HCT116 (cell line): ENCODE measurements at regions not wholly inside any gene's neighbourhood (a gene's known extent, or its start where the extent isn't known, plus 50 kb on each side); places are given as distances from the start of the nearest gene placed in this dataset.
A peak's percentile ranks its signal among the peaks of the same experiment; 100 is the strongest.

ENCODE experiments used
- ATAC-seq: fragments of 200-7000 bp; cut with Tn5 transposase; 2 replicates; pipeline ENCODE4 v1.9.1; 2020; ENCODE audit warnings: mild to moderate bottlenecking, moderate library complexity
- BruUV-seq: library from RNA; stranded (reverse); fragments of 400-500 nt; replicated peaks from 2 replicates; lab custom pipeline; 2021; lab: Mats Ljungman, UMichigan
- CTCF ChIA-PET: fragments of 300-600 bp; sonication (Branson Sonifier 250); formaldehyde crosslinking; loops from one replicate; lab custom pipeline; 2021; ENCODE audit warnings: antibody characterized with exemption; lab: Charles Lee
- POLR2A ChIA-PET: fragments of 300-600, 350-600 bp; sonication (Branson Sonifier 250); formaldehyde crosslinking; loops from one replicate; lab custom pipeline; 2021; ENCODE audit warnings: antibody characterized with exemption; lab: Charles Lee
- RAD21 ChIA-PET, 2 experiments: fragments of 300-600 bp; sonication (Branson Sonifier 250); formaldehyde crosslinking; loops; one replicate each; lab custom pipeline; 2023; ENCODE audit warnings: low total read pairs in 2 of 2; ENCODE audit not compliant: uncharacterized antibody in 2 of 2, unreplicated experiment in 2 of 2, low non-redundant PET in 1 of 2; lab: Charles Lee
- DNase-seq: peaks from one replicate; pipeline ENCODE4 v3.0.0-alpha.2; 2010; ENCODE audit warnings: low read depth, low spot score
- H2AFZ ChIP-seq: fragments of 200-600 bp; shearing (Covaris generic), sonication (generic); 2 replicates; pipeline ENCODE4 v1.6.1; 2017; ENCODE audit warnings: low read depth, mixed run types, mixed read lengths, antibody characterized with exemption, low read length; ENCODE audit not compliant: poor library complexity, severe bottlenecking
- H3K27ac ChIP-seq: 2 replicates; pipeline ENCODE4 v1.5.1; 2012; ENCODE audit warnings: low read depth, low read length
- H3K27me3 ChIP-seq: fragments of 200-600 bp; sonication (generic); 2 replicates; pipeline ENCODE4 v1.6.1; 2016; ENCODE audit warnings: mixed run types, low read length, mixed read lengths; ENCODE audit not compliant: insufficient read depth
- H3K36me3 ChIP-seq, 2 experiments: fragments of 200-500 bp in 1 of 2; fragments of 200-600 bp in 1 of 2; sonication (Bioruptor generic) in 1 of 2; sonication (generic) in 1 of 2; 2 replicates each; pipeline versions ENCODE4 v1.5.1 to v1.6.1; 2014 to 2016; ENCODE audit warnings: low read length in 2 of 2, inconsistent platforms in 1 of 2, mixed read lengths in 1 of 2, mixed run types in 1 of 2; ENCODE audit not compliant: insufficient read depth in 2 of 2, control insufficient read depth in 1 of 2
- H3K4me1 ChIP-seq, 2 experiments: fragments of 200-600 bp in 1 of 2; sonication (generic) in 1 of 2; 2 replicates each; pipeline versions ENCODE4 v1.5.1 to v1.6.1; 2012 to 2017; ENCODE audit warnings: low read length in 2 of 2, inconsistent platforms in 1 of 2, mild to moderate bottlenecking in 1 of 2, mixed read lengths in 1 of 2, mixed run types in 1 of 2, moderate library complexity in 1 of 2; ENCODE audit not compliant: insufficient read depth in 2 of 2, control insufficient read depth in 1 of 2
- H3K4me2 ChIP-seq: fragments of 200-600 bp; sonication (generic); 2 replicates; pipeline ENCODE4 v1.6.1; 2017; ENCODE audit warnings: mixed run types, low read length, mixed read lengths
- H3K4me3 ChIP-seq, 2 experiments: fragments of 200-600 bp in 1 of 2; sonication (generic) in 1 of 2; replicated peaks in 1 of 2; 2 replicates each; pipeline ENCODE4 v1.5.1; 2011 to 2016; ENCODE audit warnings: low read length in 2 of 2, control low read depth in 1 of 2, low read depth in 1 of 2, mild to moderate bottlenecking in 1 of 2, mixed read lengths in 1 of 2, mixed run types in 1 of 2
- H3K79me2 ChIP-seq: fragments of 200-600 bp; sonication (generic); 2 replicates; pipeline ENCODE4 v1.6.1; 2017; ENCODE audit warnings: mild to moderate bottlenecking, mixed run types, low read length, moderate library complexity, mixed read lengths; ENCODE audit not compliant: insufficient read depth
- H3K9ac ChIP-seq: fragments of 200-600 bp; sonication (generic); 2 replicates; pipeline ENCODE4 v1.6.1; 2016; ENCODE audit warnings: low read length, mixed read lengths
- H3K9me2 ChIP-seq: fragments of 200-600 bp; sonication (generic), shearing (Covaris generic); 2 replicates; pipeline ENCODE4 v1.6.1; 2017; ENCODE audit warnings: mixed run types, mild to moderate bottlenecking, moderate library complexity; ENCODE audit not compliant: insufficient read depth
- H3K9me3 ChIP-seq, 2 experiments: fragments of 200-500 bp in 1 of 2; fragments of 200-600 bp in 1 of 2; sonication (Bioruptor generic) in 1 of 2; sonication (generic) in 1 of 2; 2 replicates each; pipeline ENCODE4 v1.6.1; 2014 to 2017; ENCODE audit warnings: low read length in 2 of 2, mixed read lengths in 2 of 2, inconsistent platforms in 1 of 2, low read depth in 1 of 2, mild to moderate bottlenecking in 1 of 2, mixed run types in 1 of 2, moderate library complexity in 1 of 2; ENCODE audit not compliant: control insufficient read depth in 1 of 2, insufficient read depth in 1 of 2
- H4K20me1 ChIP-seq: fragments of 200-600 bp; sonication (generic), shearing (Covaris generic); 2 replicates; pipeline ENCODE4 v1.6.1; 2017; ENCODE audit warnings: mixed run types, mild to moderate bottlenecking, moderate library complexity; ENCODE audit not compliant: insufficient read depth
- CBX3 ChIP-seq: IDR thresholded peaks from 2 replicates; pipeline ENCODE4 v1.6.1; 2012; ENCODE audit warnings: low read depth
- CEBPB ChIP-seq: IDR thresholded peaks from 2 replicates; pipeline ENCODE4 v1.6.1; 2012; ENCODE audit warnings: low read depth
- EGR1 ChIP-seq: IDR thresholded peaks from 2 replicates; pipeline ENCODE4 v1.6.1; 2012; ENCODE audit warnings: low read depth
- ELF1 ChIP-seq: IDR thresholded peaks from 2 replicates; pipeline ENCODE4 v1.6.1; 2012; ENCODE audit warnings: low read depth, borderline replicate concordance
- EZH2 ChIP-seq: fragments of 200-600 bp; sonication (generic); IDR thresholded peaks from 2 replicates; pipeline ENCODE4 v1.6.1; 2017; ENCODE audit warnings: antibody characterized with exemption, mixed run types
- FOSL1 ChIP-seq: IDR thresholded peaks from 2 replicates; pipeline ENCODE4 v1.6.1; 2012; ENCODE audit warnings: low read depth
- JUND ChIP-seq: IDR thresholded peaks from 2 replicates; pipeline ENCODE4 v1.6.1; 2012
- POLR2A ChIP-seq: IDR thresholded peaks from 2 replicates; pipeline ENCODE4 v1.7.0; 2011; ENCODE audit warnings: borderline replicate concordance; ENCODE audit not compliant: insufficient read depth, insufficient read length; ENCODE audit errors: extremely low read depth
- POLR2AphosphoS5 ChIP-seq: IDR thresholded peaks from 2 replicates; pipeline ENCODE4 v1.6.1; 2011; ENCODE audit warnings: mild to moderate bottlenecking, low read depth, low read length, moderate library complexity
- SP1 ChIP-seq: IDR thresholded peaks from 2 replicates; pipeline ENCODE4 v1.6.1; 2012; ENCODE audit warnings: low read depth
- TCF7L2 ChIP-seq: IDR thresholded peaks from 2 replicates; pipeline ENCODE4 v1.7.0; 2011; ENCODE audit warnings: borderline replicate concordance, inconsistent platforms; ENCODE audit not compliant: insufficient read depth, insufficient read length; ENCODE audit errors: extremely low read depth
- YY1 ChIP-seq: IDR thresholded peaks from 2 replicates; pipeline ENCODE4 v1.6.1; 2011; ENCODE audit warnings: low read length, low read depth, moderate library complexity, mild to moderate bottlenecking; ENCODE audit not compliant: insufficient replicate concordance; ENCODE audit errors: extremely low read depth
- ZFX ChIP-seq: fragments of 450-650 bp; IDR thresholded peaks from 2 replicates; pipeline ENCODE4 v1.6.1; 2017
- ZNF274 ChIP-seq: fragments of 200-500 bp; sonication (Bioruptor generic); IDR thresholded peaks from 2 replicates; pipeline ENCODE4 v1.6.1; 2014; ENCODE audit warnings: mild to moderate bottlenecking, low read depth, low read length, inconsistent platforms
- intact Hi-C: fragments of 100-400 bp; cut with micrococcal nuclease; formaldehyde crosslinking; loops from 2 replicates; pipeline ENCODE4 v1.10.0; 2022
- TF ChIP-seq, protein P1 (sequence below), 3 experiments: fragments of 200-600 bp in 1 of 3; sonication (generic) in 1 of 3; IDR thresholded peaks in 2 of 3; conservative IDR thresholded peaks in 1 of 3; 2 replicates each; pipeline ENCODE4 v1.5.1; 2012 to 2017; ENCODE audit warnings: low read depth in 2 of 3, low read length in 2 of 3, antibody characterized with exemption in 1 of 3, borderline replicate concordance in 1 of 3, control low read depth in 1 of 3, mild to moderate bottlenecking in 1 of 3, mixed read lengths in 1 of 3, mixed run types in 1 of 3, moderate library complexity in 1 of 3; ENCODE audit not compliant: insufficient read depth in 1 of 3
- TF ChIP-seq, protein P2 (sequence below): IDR thresholded peaks from 2 replicates; pipeline ENCODE4 v1.6.1; 2012
- TF ChIP-seq, protein P3 (sequence below): IDR thresholded peaks from 2 replicates; pipeline ENCODE4 v1.6.1; 2012; ENCODE audit warnings: low read depth
- TF ChIP-seq, protein P4 (sequence below): IDR thresholded peaks from 2 replicates; pipeline ENCODE4 v1.6.1; 2012
- TF ChIP-seq, protein P5 (sequence below): IDR thresholded peaks from 2 replicates; pipeline ENCODE4 v1.6.1; 2011; ENCODE audit warnings: mild to moderate bottlenecking, low read length, moderate library complexity; ENCODE audit not compliant: insufficient replicate concordance; ENCODE audit errors: extremely low read depth

DNA sequence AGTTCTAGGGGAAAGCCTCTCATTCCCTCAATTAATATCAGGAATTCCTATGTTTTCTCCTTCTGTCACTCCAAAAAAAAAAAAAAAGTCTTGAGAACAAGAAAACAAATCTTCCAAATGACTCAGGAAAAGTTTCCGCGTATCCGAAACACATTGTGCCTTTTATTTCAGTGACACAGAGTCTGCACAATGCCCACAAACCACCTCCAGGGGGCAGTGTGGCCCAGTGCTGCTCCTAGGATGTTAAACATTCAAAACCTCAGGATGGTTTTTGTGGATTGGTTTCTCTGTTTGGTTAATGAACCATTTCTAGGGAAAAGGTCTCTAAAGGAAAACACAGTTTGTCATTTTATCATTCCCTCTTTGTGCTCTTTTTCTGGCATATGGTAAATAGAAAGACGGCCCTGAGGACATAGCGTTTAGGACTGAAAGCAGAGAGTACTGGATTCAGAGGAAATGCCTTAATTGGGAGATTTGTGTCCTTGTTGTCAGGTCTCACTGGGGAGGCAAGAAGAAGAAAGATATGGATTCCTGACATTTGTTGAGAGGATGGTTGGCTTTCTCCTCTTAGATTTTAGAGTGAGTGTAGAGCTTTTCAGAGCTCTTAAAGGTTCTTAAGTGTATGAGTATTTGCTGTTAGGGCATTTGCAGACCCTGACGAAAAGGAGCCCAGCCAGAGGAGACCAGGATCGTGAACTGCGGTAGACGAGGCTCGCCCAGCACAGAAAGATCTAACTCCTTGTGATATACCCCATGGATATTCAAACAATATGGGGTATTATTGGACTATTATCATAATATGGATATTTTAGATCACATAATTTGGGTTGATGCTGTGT is 65.7 kb upstream of the MAP9 start:
- peak overlapping the region; percentile 61 for H3K4me2 ChIP-seq
- peak; percentile 49 for DNase-seq
- H3K4me3 ChIP-seq: peak overlapping the region; percentile 22 to 37
- no peak overlapping the region for H3K27ac ChIP-seq
- peak overlapping the region; percentile 10; the same call in 1 of the 2 replicates for H3K9ac ChIP-seq
- no peaks in the 10 kb centered on the region for H3K79me2 ChIP-seq
- H4K20me1 ChIP-seq: no peaks in the 10 kb centered on the region
- ChIA-PET CTCF (interaction anchor here (2.2 kb wide), 1 partner anchor 345 kb away, joined by 14 read pairs; no protein-coding TSS in a partner anchor), POLR2A (no interaction called here), RAD21 (no interaction called here)
- H3K9me3 ChIP-seq: no peaks in the 10 kb centered on the region
- BruUV-seq: no TSS peak
- no peaks in the 10 kb centered on the region for H3K4me1 ChIP-seq
- H3K9me2 ChIP-seq: no peaks in the 10 kb centered on the region
- H3K27me3 ChIP-seq: no peaks in the 10 kb centered on the region
- peak; percentile 91 for ATAC-seq
- H2AFZ ChIP-seq: peak overlapping the region; percentile 92
- H3K36me3 ChIP-seq: no peaks in the 10 kb centered on the region
- intact Hi-C loops: loop anchor here (1.0 to 2.0 kb wide), 2 partner anchors 344 to 511 kb away; partner anchors contain the start of gene CTSO
- TF ChIP-seq CEBPB (no peak), ELF1 (no peak), CBX3 (peak; percentile 49; the same call in 1 of the 2 replicates), EGR1 (no peak), POLR2AphosphoS5 (no peak), YY1 (no peak), ZNF274 (no peak), TCF7L2 (no peak), POLR2A (no peak), JUND (no peak), FOSL1 (no peak), SP1 (no peak), ZFX (no peak), EZH2 (no peak)
- TF ChIP-seq, protein P1, sequence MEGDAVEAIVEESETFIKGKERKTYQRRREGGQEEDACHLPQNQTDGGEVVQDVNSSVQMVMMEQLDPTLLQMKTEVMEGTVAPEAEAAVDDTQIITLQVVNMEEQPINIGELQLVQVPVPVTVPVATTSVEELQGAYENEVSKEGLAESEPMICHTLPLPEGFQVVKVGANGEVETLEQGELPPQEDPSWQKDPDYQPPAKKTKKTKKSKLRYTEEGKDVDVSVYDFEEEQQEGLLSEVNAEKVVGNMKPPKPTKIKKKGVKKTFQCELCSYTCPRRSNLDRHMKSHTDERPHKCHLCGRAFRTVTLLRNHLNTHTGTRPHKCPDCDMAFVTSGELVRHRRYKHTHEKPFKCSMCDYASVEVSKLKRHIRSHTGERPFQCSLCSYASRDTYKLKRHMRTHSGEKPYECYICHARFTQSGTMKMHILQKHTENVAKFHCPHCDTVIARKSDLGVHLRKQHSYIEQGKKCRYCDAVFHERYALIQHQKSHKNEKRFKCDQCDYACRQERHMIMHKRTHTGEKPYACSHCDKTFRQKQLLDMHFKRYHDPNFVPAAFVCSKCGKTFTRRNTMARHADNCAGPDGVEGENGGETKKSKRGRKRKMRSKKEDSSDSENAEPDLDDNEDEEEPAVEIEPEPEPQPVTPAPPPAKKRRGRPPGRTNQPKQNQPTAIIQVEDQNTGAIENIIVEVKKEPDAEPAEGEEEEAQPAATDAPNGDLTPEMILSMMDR (IDR thresholded peaks at IDR 0.05 in 2 of 3, conservative IDR thresholded peaks at IDR 0.05 in 1 of 3; ENCODE audit: borderline replicate concordance in 1 of 3, insufficient read depth in 1 of 3, low read depth in 2 of 3, low read length in 2 of 3): peak; percentile 57 to 98 (median 97); a peak in 5 of 6 replicates
- TF ChIP-seq, protein P2, sequence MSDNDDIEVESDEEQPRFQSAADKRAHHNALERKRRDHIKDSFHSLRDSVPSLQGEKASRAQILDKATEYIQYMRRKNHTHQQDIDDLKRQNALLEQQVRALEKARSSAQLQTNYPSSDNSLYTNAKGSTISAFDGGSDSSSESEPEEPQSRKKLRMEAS: no peak
- TF ChIP-seq, protein P3, sequence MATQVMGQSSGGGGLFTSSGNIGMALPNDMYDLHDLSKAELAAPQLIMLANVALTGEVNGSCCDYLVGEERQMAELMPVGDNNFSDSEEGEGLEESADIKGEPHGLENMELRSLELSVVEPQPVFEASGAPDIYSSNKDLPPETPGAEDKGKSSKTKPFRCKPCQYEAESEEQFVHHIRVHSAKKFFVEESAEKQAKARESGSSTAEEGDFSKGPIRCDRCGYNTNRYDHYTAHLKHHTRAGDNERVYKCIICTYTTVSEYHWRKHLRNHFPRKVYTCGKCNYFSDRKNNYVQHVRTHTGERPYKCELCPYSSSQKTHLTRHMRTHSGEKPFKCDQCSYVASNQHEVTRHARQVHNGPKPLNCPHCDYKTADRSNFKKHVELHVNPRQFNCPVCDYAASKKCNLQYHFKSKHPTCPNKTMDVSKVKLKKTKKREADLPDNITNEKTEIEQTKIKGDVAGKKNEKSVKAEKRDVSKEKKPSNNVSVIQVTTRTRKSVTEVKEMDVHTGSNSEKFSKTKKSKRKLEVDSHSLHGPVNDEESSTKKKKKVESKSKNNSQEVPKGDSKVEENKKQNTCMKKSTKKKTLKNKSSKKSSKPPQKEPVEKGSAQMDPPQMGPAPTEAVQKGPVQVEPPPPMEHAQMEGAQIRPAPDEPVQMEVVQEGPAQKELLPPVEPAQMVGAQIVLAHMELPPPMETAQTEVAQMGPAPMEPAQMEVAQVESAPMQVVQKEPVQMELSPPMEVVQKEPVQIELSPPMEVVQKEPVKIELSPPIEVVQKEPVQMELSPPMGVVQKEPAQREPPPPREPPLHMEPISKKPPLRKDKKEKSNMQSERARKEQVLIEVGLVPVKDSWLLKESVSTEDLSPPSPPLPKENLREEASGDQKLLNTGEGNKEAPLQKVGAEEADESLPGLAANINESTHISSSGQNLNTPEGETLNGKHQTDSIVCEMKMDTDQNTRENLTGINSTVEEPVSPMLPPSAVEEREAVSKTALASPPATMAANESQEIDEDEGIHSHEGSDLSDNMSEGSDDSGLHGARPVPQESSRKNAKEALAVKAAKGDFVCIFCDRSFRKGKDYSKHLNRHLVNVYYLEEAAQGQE: no peak
- TF ChIP-seq, protein P4, sequence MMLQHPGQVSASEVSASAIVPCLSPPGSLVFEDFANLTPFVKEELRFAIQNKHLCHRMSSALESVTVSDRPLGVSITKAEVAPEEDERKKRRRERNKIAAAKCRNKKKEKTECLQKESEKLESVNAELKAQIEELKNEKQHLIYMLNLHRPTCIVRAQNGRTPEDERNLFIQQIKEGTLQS: no peak
- TF ChIP-seq, protein P5, sequence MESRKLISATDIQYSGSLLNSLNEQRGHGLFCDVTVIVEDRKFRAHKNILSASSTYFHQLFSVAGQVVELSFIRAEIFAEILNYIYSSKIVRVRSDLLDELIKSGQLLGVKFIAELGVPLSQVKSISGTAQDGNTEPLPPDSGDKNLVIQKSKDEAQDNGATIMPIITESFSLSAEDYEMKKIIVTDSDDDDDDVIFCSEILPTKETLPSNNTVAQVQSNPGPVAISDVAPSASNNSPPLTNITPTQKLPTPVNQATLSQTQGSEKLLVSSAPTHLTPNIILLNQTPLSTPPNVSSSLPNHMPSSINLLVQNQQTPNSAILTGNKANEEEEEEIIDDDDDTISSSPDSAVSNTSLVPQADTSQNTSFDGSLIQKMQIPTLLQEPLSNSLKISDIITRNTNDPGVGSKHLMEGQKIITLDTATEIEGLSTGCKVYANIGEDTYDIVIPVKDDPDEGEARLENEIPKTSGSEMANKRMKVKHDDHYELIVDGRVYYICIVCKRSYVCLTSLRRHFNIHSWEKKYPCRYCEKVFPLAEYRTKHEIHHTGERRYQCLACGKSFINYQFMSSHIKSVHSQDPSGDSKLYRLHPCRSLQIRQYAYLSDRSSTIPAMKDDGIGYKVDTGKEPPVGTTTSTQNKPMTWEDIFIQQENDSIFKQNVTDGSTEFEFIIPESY: no peak
